Esophagus muscularis mucosa (tissue), 4 donors: ENCODE measurements at regions not wholly inside any gene's neighbourhood (a gene's known extent, or its start where the extent isn't known, plus 50 kb on each side); places are given as distances from the start of the nearest gene placed in this dataset.
"Not testable (repeated sequence)": the region's sequence is repeated elsewhere in the genome, so short reads cannot be mapped to it uniquely, and the experiment has no call there.

Experiments used
- DNase-seq: peaks from one replicate; pipeline ENCODE4 v3.0.0-alpha.2; 2017; ENCODE audit errors: extremely low spot score
- H3K27ac ChIP-seq, 4 donors: fragments of 200-600 bp; sonication (generic); replicated peaks in 1 of 4; 1 replicate in 3 of 4; 2 replicates in 1 of 4; pipeline ENCODE4 v1.5.1; 2016 to 2019; ENCODE audit warnings: mild to moderate bottlenecking in 1 of 4
- H3K27me3 ChIP-seq, 4 donors: fragments of 200-600 bp; sonication (generic); one replicate each; pipeline versions ENCODE4 v1.5.1 to v1.6.0; 2016 to 2019
- H3K36me3 ChIP-seq, 4 donors: fragments of 200-600 bp; sonication (generic); one replicate each; pipeline ENCODE4 v1.5.1; 2016 to 2019
- H3K4me1 ChIP-seq, 4 donors: fragments of 200-600 bp; sonication (generic); one replicate each; pipeline ENCODE4 v1.5.1; 2016 to 2019
- H3K4me3 ChIP-seq, 4 donors: fragments of 200-600 bp; sonication (generic); 1 replicate in 2 of 4; 2 replicates in 2 of 4; pipeline ENCODE4 v1.5.1; 2016 to 2019; ENCODE audit warnings: mild to moderate bottlenecking in 4 of 4, moderate library complexity in 1 of 4
- H3K9me3 ChIP-seq, 4 donors: fragments of 200-600 bp; sonication (generic); 1 replicate in 3 of 4; 2 replicates in 1 of 4; pipeline ENCODE4 v1.5.1; 2016 to 2019
- EP300 ChIP-seq: sonication (generic); formaldehyde crosslinking; IDR thresholded peaks from one replicate; pipeline ENCODE4 v1.6.1; 2017; ENCODE audit warnings: antibody characterized with exemption
- POLR2A ChIP-seq: fragments of 450-650 bp; IDR thresholded peaks from one replicate; pipeline ENCODE4 v1.6.1; 2017; ENCODE audit warnings: antibody characterized with exemption, moderate library complexity, mild to moderate bottlenecking, low read depth
- POLR2AphosphoS5 ChIP-seq, 2 donors: sonication (generic); formaldehyde crosslinking; IDR thresholded peaks; one replicate each; pipeline ENCODE4 v1.6.1; 2017; ENCODE audit warnings: antibody characterized with exemption in 2 of 2
- WGBS: methylation state at CpG from one replicate; pipeline ENCODE4 v1.1.5; 2018; 5-methylcytosine and 5-hydroxymethylcytosine counted together
- intact Hi-C: fragments of 100-400 bp; cut with DNase I; formaldehyde crosslinking; loops from one replicate; pipeline ENCODE4 v1.15.1; 2023
- TF ChIP-seq, protein P1 (sequence below), 3 experiments: fragments of 200-600 bp in 2 of 3; fragments of 450-650 bp in 1 of 3; sonication (generic) in 2 of 3; IDR thresholded peaks; one replicate each; pipeline ENCODE4 v1.5.1; 2017 to 2019; ENCODE audit warnings: antibody characterized with exemption in 3 of 3, mild to moderate bottlenecking in 2 of 3, moderate library complexity in 1 of 3

DNA sequence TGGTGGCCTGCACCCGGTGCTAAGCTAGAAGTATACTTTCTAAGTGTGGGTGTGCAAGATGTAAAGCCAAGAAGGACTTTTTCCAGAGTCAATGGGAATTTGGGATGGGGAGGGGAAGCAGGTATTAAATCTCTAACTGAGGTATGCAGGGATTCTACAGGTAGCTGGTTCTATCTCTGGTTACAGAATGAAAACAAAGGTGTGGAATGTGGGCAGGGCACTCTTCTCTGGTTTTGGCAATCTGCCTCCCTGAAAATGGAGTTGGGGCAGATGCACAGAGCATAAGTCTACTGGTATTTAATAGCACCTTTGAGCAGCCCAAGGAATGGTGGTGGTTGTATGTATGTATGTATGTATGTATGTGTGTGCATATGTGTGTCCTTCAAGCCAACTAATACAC is 66.7 kb upstream of the PPP1R12A start:
- no peaks in the 10 kb centered on the region for H3K9me3 ChIP-seq
- DNase-seq = no peak
- intact Hi-C loops = no loop called here
- H3K36me3 ChIP-seq = no peaks in the 10 kb centered on the region
- TF ChIP-seq, protein P1, sequence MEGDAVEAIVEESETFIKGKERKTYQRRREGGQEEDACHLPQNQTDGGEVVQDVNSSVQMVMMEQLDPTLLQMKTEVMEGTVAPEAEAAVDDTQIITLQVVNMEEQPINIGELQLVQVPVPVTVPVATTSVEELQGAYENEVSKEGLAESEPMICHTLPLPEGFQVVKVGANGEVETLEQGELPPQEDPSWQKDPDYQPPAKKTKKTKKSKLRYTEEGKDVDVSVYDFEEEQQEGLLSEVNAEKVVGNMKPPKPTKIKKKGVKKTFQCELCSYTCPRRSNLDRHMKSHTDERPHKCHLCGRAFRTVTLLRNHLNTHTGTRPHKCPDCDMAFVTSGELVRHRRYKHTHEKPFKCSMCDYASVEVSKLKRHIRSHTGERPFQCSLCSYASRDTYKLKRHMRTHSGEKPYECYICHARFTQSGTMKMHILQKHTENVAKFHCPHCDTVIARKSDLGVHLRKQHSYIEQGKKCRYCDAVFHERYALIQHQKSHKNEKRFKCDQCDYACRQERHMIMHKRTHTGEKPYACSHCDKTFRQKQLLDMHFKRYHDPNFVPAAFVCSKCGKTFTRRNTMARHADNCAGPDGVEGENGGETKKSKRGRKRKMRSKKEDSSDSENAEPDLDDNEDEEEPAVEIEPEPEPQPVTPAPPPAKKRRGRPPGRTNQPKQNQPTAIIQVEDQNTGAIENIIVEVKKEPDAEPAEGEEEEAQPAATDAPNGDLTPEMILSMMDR (IDR thresholded peaks at IDR 0.05) = no peak
- no peak for TF ChIP-seq EP300
- no peak for TF ChIP-seq POLR2AphosphoS5 (IDR thresholded peaks at IDR 0.05)
- no peak for TF ChIP-seq POLR2A
- WGBS = 81% methylated on average over 1 of the region's 1 CpG
- peaks cover 0 to 43% (median 40%) of the 10 kb centered on the region in 4 donors for H3K4me1 ChIP-seq
- no peak overlapping the region for H3K27ac ChIP-seq
- H3K4me3 ChIP-seq = no peak overlapping the region
- no peaks in the 10 kb centered on the region for H3K27me3 ChIP-seq

DNA sequence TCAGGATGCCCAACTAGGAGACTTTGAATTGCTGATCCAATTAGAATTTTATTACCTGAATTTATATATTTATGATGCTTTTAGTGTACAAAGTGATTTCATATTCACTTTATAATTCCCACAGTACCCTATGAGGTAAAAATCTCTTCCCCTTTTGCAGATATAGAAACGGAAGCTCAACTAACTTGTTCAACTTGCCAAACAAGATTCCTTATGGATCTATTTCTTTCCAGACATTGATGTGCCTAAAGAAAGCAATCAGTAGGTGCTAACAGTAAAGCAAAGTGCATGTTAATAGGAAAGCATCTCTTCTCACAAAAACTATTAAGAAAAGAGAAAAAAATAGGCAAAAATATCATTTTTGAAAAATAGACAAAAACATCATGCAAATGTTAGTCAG is 65.9 kb upstream of the PPP1R12A start:
- Histone ChIP-seq H3K27ac (peak overlapping the region in 2 of 4 donors; percentile 8 to 64), H3K36me3 (no peaks in the 10 kb centered on the region), H3K27me3 (no peaks in the 10 kb centered on the region), H3K9me3 (no peaks in the 10 kb centered on the region), H3K4me3 (no peak overlapping the region), H3K4me1 (peaks cover 0 to 45% (median 42%) of the 10 kb centered on the region in 4 donors)
- no peak for DNase-seq
- intact Hi-C loops = no loop called here
- no peak for TF ChIP-seq POLR2AphosphoS5 (IDR thresholded peaks at IDR 0.05)
- TF ChIP-seq, protein P1 (IDR thresholded peaks at IDR 0.05) = no peak
- 86% methylated on average over 1 of the region's 1 CpG for WGBS

DNA sequence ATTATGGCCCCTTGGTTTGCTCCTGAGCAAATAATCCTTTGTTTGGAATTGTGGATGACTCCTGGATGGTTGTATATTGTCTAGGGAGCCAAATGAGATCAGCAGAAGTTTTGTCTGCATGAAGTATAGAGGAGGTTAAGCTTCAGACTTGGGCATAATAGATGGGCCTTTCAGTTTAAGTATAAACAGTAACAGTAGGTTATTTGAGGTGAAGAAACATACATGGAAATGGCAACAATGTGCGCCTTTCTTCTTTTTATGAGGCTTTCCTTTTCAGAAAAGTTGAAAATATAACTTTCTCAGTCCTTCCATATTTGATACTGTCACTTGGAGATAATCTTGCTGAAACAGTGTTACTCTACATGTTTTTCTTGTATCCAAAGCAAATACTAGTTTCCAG is 63.7 kb upstream of the PPP1R12A start:
- H3K27ac ChIP-seq = peak overlapping the region; percentile 50 to 74 (median 60)
- intact Hi-C loops = no loop called here
- no peaks in the 10 kb centered on the region for H3K36me3 ChIP-seq
- TF ChIP-seq EP300 = no peak
- DNase-seq = no peak
- H3K4me3 ChIP-seq = no peak overlapping the region
- H3K9me3 ChIP-seq = no peaks in the 10 kb centered on the region
- H3K27me3 ChIP-seq = no peaks in the 10 kb centered on the region
- peaks cover 0 to 44% (median 39%) of the 10 kb centered on the region in 4 donors for H3K4me1 ChIP-seq
- WGBS = 39% methylated on average over 1 of the region's 1 CpG

DNA sequence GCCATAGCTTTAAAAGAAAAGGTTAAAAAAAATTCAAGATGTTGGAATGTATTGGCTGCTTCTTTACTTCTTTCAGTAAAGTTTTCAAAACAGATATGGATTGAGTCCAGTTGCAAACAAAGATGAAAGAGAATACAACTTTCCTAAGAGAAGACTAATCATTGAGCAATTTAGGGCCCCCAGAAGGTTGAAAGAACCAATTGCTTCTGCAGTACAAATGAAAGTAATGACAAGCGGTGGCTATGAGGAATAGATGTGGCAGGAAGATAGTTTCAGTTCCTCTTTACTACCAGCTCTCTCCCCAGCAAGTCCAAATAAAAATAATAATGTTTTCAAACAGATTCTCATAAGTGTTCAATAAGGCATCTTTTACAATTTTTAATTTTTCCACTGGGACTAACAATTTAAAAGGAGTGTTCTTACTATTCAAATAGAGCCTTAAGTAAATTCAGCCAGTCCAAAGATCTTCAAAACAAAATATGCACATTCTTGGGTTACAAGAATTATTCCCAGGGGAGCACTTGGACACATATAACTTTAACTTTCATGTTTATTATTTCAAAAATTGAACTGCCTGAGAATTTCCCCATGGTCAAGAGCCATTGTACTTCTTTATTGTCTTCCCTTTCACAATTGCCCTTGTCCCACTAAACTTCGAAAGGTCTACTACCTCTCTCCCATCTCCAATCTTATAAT is 62.3 kb upstream of the PPP1R12A start:
- Histone ChIP-seq H3K4me3 (no peak overlapping the region), H3K27me3 (no peaks in the 10 kb centered on the region), H3K36me3 (no peaks in the 10 kb centered on the region), H3K27ac (peak overlapping the region; percentile 8 to 74 (median 34)), H3K9me3 (no peaks in the 10 kb centered on the region), H3K4me1 (peaks cover 0 to 44% (median 39%) of the 10 kb centered on the region in 4 donors)
- no peak for DNase-seq
- TF ChIP-seq, protein P1 (IDR thresholded peaks at IDR 0.05) = no peak
- TF ChIP-seq EP300 (no peak), POLR2AphosphoS5 (IDR thresholded peaks at IDR 0.05) (no peak), POLR2A (no peak)
- intact Hi-C loops = no loop called here
- 84% methylated on average over 2 of the region's 2 CpGs for WGBS

DNA sequence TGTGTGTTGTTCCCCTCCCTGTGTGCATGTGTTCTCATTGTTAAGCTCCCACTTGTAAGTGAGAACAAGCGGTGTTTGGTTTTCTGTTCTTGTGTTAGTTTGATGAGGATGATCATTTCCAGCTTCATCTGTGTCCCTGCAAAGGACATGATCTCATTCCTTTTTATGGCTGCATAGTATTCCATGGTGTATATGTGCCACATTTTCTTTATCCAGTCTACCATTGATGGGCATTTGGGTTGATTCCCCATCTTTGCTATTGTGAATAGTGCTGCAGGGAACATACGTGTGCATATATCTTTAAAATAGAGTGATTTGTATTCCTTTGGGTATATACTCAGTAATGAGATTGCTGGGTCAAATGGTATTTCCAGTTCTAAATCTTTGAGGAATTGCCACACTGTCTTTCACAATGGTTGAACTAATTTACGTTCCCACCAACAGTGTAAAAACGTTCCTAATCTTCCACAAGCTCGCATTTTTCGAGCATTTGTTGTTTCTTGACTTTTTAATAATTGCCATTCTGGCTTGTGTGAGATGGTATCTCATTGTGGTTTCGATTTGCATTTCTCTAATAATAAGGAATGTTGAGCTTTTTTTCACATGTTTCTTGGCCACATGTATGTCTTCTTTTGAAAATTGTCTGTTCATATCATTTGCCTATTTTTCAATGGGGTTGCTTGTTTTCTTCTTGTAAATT is 60.6 kb upstream of the PPP1R12A start:
- 94% methylated on average over 7 of the region's 7 CpGs for WGBS
- H3K9me3 ChIP-seq, H3K36me3 ChIP-seq, H3K27ac ChIP-seq, H3K4me3 ChIP-seq, H3K27me3 ChIP-seq, intact Hi-C loops, DNase-seq: not testable (repeated sequence)
- peaks cover 0 to 44% (median 39%) of the 10 kb centered on the region in 4 donors for H3K4me1 ChIP-seq
